SK-N-SH (cell line): ENCODE measurements at regions not wholly inside any gene's neighbourhood (a gene's known extent, or its start where the extent isn't known, plus 50 kb on each side); places are given as distances from the start of the nearest gene placed in this dataset.

Experiments
- MAX ChIP-seq: IDR thresholded peaks from 2 replicates; pipeline ENCODE4 v1.4.0; 2012; ENCODE audit warnings: low read depth
- MEF2A ChIP-seq: IDR thresholded peaks from 2 replicates; pipeline ENCODE4 v1.4.0; 2012; ENCODE audit warnings: low read depth, borderline replicate concordance
- MXI1 ChIP-seq: IDR thresholded peaks from 2 replicates; pipeline ENCODE4 v1.6.1; 2012; ENCODE audit warnings: mild to moderate bottlenecking, low read depth, low read length, improper control_type of control experiment
- PBX3 ChIP-seq: IDR thresholded peaks from 2 replicates; pipeline ENCODE4; 2012
- TF ChIP-seq, protein P1 (sequence below): fragments of 200-600 bp; sonication (generic); IDR thresholded peaks from 2 replicates; pipeline ENCODE4 v1.6.1; 2017; ENCODE audit warnings: antibody characterized with exemption, mild to moderate bottlenecking, moderate library complexity

DNA sequence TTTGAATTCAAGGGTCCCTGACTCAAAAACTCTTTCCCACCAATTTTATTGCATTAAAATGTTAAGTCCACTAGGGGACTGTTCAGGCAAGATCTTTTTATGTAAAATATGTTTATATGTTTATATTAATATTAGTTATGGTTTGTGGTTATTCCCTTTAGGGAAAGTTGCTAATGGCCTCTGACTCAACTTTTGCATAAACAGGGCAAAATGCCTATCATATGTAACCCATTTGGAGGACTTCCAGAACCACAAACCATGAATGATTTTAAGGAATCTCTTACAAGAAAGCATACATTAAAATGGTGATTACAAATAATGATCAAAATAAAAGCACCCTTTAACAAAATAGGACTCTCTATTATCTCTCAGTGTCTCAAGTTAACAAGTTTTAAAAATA, 1484.5 kb upstream of the ZEB2 start:
- no peak for TF ChIP-seq MXI1
- no peak for TF ChIP-seq MEF2A
- TF ChIP-seq PBX3, result peak; percentile 10; the same call in 1 of the 2 replicates
- TF ChIP-seq MAX, result no peak
- TF ChIP-seq, protein P1, sequence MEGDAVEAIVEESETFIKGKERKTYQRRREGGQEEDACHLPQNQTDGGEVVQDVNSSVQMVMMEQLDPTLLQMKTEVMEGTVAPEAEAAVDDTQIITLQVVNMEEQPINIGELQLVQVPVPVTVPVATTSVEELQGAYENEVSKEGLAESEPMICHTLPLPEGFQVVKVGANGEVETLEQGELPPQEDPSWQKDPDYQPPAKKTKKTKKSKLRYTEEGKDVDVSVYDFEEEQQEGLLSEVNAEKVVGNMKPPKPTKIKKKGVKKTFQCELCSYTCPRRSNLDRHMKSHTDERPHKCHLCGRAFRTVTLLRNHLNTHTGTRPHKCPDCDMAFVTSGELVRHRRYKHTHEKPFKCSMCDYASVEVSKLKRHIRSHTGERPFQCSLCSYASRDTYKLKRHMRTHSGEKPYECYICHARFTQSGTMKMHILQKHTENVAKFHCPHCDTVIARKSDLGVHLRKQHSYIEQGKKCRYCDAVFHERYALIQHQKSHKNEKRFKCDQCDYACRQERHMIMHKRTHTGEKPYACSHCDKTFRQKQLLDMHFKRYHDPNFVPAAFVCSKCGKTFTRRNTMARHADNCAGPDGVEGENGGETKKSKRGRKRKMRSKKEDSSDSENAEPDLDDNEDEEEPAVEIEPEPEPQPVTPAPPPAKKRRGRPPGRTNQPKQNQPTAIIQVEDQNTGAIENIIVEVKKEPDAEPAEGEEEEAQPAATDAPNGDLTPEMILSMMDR, result no peak
